Thyroid gland (tissue), 4 donors: ENCODE measurements at regions not wholly inside any gene's neighbourhood (a gene's known extent, or its start where the extent isn't known, plus 50 kb on each side); places are given as distances from the start of the nearest gene placed in this dataset.

Experiments used
- CTCF ChIP-seq, 6 experiments: fragments of 200-600 bp in 3 of 6; fragments of 450-650 bp in 3 of 6; sonication (generic) in 3 of 6; IDR thresholded peaks; one replicate each; pipeline ENCODE4 v1.5.1; 2016 to 2019; ENCODE audit warnings: antibody characterized with exemption in 6 of 6, mild to moderate bottlenecking in 2 of 6, inconsistent platforms in 1 of 6, moderate library complexity in 1 of 6
- POLR2A ChIP-seq, 2 donors: fragments of 450-650 bp; IDR thresholded peaks; one replicate each; pipeline ENCODE4 v1.6.1; 2017; ENCODE audit warnings: antibody characterized with exemption in 2 of 2, mild to moderate bottlenecking in 2 of 2, moderate library complexity in 1 of 2

GRCh38 chr10:124288928-124289850 is 129.5 kb downstream of the OAT start:
- no peak for TF ChIP-seq CTCF (IDR thresholded peaks at IDR 0.05)
- TF ChIP-seq POLR2A (IDR thresholded peaks at IDR 0.05), result no peak
